Endothelial cell of umbilical vein (primary cell): ENCODE measurements at regions not wholly inside any gene's neighbourhood (a gene's known extent, or its start where the extent isn't known, plus 50 kb on each side); places are given as distances from the start of the nearest gene placed in this dataset.

Source experiments
- CTCF ChIP-seq, 2 donors: IDR thresholded peaks; 1 replicate in 1 of 2; 2 replicates in 1 of 2; pipeline ENCODE4 v1.5.1; 2011; ENCODE audit warnings: low read length in 2 of 2, mild to moderate bottlenecking in 2 of 2, moderate library complexity in 2 of 2, control low read depth in 1 of 2, inconsistent platforms in 1 of 2, low read depth in 1 of 2; ENCODE audit not compliant: insufficient read depth in 1 of 2; ENCODE audit errors: extremely low read depth in 1 of 2
- EZH2 ChIP-seq: IDR thresholded peaks from 2 replicates; pipeline ENCODE4 v1.6.1; 2012; ENCODE audit warnings: borderline replicate concordance, low read depth, mild to moderate bottlenecking, moderate library complexity, low read length, inconsistent platforms; ENCODE audit not compliant: severe bottlenecking
- FOS ChIP-seq: IDR thresholded peaks from 2 replicates; pipeline ENCODE4 v1.6.1; 2011; ENCODE audit warnings: mild to moderate bottlenecking, low read length, moderate library complexity, borderline replicate concordance; ENCODE audit not compliant: insufficient read depth
- MAX ChIP-seq: IDR thresholded peaks from 2 replicates; pipeline ENCODE4 v1.6.1; 2011; ENCODE audit not compliant: insufficient read depth, insufficient read length
- POLR2A ChIP-seq: IDR thresholded peaks from 2 replicates; pipeline ENCODE4 v1.6.1; 2012; ENCODE audit warnings: low read depth, mild to moderate bottlenecking, control low read depth, low read length

- no peak for TF ChIP-seq CTCF (IDR thresholded peaks at IDR 0.05; ENCODE audit: extremely low read depth in 1 of 2, insufficient read depth in 1 of 2, low read depth in 1 of 2, low read length in 2 of 2)
- TF ChIP-seq EZH2: no peak
- no peak for TF ChIP-seq MAX
- no peak for TF ChIP-seq POLR2A
- no peak for TF ChIP-seq FOS
Observed at GRCh38 chr11:23138761-23139160, 278.5 kb upstream of the CCDC179 start.
